DMS79 treated with DMSO at 0.1 percent for 48 hours (cell line): ENCODE measurements at regions not wholly inside any gene's neighbourhood (a gene's known extent, or its start where the extent isn't known, plus 50 kb on each side); places are given as distances from the start of the nearest gene placed in this dataset.
"Not testable (repeated sequence)": the region's sequence is repeated elsewhere in the genome, so short reads cannot be mapped to it uniquely, and the experiment has no call there.

Experiments
- DNase-seq: peaks from one replicate; lab custom pipeline; 2025; lab: John Stamatoyannopoulos, UW

GRCh38 chr2:242029422-242030225 lies 160.1 kb downstream of the RTP5 start:
- DNase-seq: no peak

DNA sequence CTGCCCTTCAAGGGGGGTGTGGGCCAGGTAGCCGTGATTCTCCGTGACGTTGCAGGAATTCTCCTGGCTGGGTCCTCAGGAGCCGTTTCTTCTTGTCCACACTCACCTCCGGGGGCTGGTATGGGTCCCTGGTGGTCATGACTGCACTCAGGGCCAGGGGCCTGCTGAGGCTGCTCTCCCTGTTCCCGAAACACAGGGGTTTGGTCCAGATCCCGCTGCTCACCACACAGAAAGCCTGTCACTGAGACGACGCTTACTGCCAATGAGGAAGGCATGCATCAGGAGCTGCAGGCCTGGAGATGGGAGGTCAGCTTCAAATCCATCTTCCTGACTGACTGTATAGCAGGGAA lies 160.7 kb downstream of the RTP5 start:
- DNase-seq: no peak

- DNase-seq: no peak
Measured at GRCh38 chr2:242030858-242031257, 161.3 kb downstream of the RTP5 start.

DNA sequence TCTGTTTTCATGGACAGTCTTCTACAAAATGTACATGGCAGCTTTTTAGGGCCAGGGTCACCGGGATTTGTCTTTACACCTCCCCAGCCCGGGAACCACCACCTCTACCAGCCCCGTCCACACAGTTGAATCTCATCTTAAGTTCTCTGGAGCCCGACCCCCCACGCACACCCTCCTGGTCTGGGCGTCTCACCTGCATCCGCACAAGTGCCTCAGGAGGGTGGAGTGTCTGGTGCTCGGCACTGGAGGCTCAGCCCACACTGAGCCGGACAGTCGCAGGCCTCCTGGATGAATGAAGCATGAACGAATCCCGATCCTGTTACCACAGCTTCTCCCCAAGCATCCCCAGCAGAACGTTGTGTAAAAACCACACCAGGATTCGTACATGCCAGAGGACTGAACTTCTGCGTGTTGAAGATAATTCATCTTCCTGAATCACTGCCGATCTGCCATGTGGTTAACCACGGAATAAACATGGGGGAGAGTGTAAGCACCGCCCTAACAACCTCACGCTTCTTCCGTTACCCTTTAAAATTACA lies 162.0 kb downstream of the RTP5 start:
- DNase-seq: no peak

GRCh38 chr2:242032780-242033656 lies 163.5 kb downstream of the RTP5 start:
- no peak for DNase-seq

DNA sequence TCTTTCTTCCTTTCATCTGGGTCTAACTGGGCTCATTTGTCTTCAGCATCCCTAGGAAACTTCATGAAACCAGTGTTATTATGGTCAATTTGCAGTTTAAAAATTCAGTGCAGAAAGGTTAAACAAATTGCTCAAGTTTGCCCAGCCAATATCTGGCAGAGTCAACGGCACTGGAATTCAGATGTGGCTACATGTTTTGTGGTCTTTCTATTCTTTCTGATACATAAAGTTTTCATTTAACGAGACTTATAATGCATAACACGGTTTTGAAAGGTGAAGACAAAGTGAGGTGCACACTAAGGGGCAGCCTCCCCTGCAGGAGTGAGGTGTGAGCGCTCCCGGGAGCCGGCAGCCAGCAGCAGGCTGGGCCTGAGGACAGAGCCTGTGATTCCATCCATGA lies 164.6 kb downstream of the RTP5 start:
- DNase-seq: no peak

DNA sequence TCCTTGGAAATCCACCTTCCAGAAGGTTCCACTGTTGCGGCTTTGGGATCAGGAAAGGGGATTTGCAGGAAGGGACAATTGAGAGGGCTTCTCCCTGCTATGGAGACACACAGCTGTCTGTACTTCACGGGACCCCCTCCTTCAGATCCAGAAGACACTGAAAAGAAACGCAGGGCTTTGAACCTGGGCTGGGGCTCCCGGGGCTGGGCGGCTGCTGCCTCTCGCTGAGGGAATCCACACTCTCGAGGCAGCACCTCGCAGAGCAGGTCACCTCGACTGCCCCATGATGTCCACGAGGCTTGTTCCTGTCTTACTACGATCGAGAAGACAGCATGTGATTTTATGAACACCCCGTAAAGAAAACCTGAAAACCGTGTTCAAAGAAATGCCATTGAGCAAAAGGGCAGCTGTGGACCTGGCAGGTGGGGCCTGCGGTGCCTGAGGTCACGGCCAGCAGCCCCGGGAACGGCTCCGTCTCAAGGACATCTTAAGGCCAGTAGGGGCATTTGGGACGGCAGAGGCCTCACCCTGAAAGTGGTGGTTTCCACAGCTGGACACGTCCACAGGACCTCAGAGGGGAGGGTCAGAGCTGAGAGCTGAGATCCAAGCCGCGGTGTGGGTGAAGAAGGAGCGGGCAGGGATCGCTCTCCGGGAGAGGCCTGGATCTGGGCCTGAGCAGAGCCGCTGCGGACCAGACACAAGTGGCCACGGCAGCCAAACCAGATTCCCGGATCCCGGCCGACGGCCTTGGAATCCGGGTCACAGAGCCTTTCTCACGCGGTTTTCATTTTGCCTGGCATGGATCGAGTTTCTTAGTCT lies 165.7 kb downstream of the RTP5 start:
- no peak for DNase-seq

GRCh38 chr2:242035858-242036652 lies 166.5 kb downstream of the RTP5 start:
- DNase-seq: no peak

- DNase-seq: no peak
Measured at GRCh38 chr2:242036653-242036950, 167.1 kb downstream of the RTP5 start.

DNA sequence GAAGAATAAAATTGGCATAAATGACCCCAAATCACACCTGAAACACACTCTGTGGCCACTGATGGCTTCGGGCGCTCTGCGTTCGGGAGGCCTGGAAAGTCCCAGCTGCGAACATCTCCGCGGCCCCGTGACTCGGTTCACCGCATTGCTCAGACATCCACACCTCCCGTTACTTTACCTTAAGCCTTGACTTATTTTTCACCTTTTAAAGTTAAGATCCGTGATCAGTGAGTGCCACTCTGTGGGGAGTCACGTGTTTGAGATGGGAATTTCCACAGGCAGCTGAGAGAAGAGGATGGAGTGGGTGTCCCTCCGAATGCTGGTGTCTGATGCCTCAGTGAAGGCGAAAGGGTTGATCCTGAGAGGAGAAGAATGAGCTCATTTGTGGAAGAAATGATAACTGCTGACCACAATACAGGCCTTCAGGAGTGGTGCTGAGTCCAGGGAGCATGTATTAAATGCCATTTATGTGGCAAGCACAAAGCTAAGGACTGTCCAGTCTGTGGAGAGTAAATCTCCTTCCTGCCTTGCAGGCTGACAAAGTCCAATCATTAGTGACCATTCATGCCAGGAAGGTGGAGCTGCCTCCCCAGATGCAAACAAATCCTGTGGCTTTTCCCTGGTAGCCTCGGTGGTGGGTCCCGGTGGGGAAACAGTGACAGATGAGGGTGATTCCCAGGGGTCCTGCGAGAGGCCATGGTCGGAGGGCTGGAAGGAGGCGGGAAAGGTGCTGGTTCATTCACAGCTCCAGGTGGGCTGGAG lies 168.8 kb downstream of the RTP5 start:
- no peak for DNase-seq

GRCh38 chr2:242038928-242039341 lies 169.4 kb downstream of the RTP5 start:
- DNase-seq: no peak

GRCh38 chr2:242040303-242040655 lies 170.8 kb downstream of the RTP5 start:
- no peak for DNase-seq

DNA sequence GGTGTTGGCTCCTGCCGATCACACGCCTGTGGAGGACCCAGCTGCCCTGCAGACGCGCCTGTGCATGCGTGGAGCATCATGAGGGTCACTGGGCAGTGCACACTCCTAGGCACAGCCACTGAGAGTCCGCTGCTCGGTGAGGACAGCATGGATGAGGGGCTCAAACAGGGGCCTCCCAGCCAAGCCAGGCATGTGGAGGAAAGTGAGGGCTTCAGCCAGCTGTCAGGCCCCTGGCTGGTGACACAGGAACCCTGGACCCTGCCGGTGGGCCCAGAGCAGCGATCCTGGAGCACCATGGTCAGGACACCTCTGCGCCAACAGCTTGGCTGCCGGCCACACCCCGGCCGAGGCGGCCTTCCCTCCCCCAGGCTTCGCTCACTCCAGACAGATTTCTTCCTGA lies 171.2 kb downstream of the RTP5 start:
- no peak for DNase-seq

GRCh38 chr2:242041816-242042215 lies 172.3 kb downstream of the RTP5 start:
- no peak for DNase-seq

DNA sequence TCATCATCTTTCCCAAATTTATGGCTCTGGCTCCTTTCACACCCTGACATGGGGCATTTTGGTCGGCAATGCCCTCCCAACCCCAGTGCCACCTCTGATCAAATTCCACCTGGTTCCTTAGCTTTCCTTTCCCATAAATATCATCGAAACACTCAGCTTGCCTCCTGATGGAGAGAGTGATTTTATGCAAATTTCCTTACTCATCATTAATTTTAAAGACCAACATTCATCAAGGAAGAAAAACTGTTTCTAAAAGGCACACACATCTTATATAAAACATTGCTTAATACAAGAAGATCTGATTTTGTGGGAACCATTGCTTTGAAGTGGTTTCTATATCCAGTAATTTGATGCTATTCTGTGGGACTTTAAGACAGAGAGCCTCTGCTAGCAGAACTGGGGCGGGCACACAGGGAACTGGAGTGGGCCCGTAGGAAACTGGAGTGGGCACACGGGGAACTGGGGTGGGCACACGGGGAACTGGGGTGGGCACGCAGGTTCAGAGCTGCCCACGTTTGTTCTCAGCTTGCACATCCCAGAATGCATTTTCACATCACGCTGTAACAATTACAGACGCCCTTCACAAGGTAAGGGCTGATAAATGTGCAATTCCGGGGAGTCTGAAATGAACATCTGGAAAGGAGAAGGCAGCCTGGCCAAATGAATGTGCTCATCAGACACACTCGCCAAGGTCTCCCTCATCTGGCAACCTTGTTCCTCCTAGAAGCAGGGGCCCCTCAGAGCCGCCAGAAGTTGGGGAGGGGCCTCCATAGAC lies 174.2 kb downstream of the RTP5 start:
- DNase-seq: no peak

DNA sequence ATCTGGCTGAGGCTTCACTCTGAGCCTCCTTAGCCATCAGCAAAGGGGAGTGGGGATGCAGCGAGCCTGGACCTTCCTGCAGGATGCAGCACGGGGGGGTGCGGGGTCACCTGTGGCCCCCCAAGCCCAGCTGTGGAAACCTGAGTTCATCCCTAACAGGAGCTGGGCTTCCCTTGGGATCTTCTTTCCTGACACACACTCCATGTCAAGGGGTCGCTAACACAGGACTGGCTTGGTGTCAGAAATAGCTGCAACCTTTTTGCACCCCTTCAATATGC lies 174.7 kb downstream of the RTP5 start:
- DNase-seq: no peak

- not testable (repeated sequence) for DNase-seq
Measured at GRCh38 chr2:242045596-242046144, 176.1 kb downstream of the RTP5 start.

DNA sequence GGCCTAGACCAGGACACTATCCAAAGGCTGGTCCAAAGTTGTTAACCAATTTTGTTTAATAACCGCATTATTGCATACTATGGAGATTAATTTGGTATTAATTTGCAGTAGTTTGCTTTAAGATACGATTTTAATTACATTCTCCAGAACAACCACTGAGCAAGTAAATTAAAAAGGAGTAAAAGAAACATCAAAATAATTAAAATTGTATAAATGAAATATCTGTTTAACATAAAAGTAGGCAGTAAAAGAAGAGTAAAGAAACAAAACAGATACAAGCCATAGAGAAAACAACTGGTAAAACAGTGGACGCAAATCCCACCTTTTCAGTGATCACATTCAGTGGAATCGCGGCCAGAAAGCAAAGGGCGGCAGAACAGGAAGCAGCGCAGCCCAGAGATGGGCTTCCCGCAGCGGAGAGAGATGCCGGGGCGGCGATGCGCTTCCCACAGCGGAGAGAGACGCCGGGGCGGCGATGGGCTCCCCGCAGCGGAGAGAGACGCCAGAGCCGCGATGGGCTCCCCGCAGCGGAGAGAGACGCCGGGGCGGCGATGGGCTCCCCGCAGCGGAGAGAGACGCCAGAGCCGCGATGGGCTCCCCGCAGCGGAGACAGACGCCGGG lies 176.8 kb downstream of the RTP5 start:
- DNase-seq: no peak

GRCh38 chr2:242047963-242048362 lies 178.4 kb downstream of the RTP5 start:
- DNase-seq: no peak

- no peak for DNase-seq
Measured at GRCh38 chr2:242048479-242048878, 178.9 kb downstream of the RTP5 start.
